B cell (primary cell): ENCODE measurements at regions not wholly inside any gene's neighbourhood (a gene's known extent, or its start where the extent isn't known, plus 50 kb on each side); places are given as distances from the start of the nearest gene placed in this dataset.

Experiments used
- ATAC-seq: fragments of 200-7000 bp; cut with Tn5 transposase; one replicate; pipeline ENCODE4 v1.10.0; 2021; ENCODE audit warnings: low read depth, mild to moderate bottlenecking, moderate number of reproducible peaks, moderate library complexity
- CTCF ChIA-PET: fragments of 350-600 bp; sonication (Branson Sonifier 250); formaldehyde crosslinking; loops from one replicate; lab custom pipeline; 2021; ENCODE audit warnings: antibody characterized with exemption, inconsistent platforms; lab: Charles Lee
- POLR2A ChIA-PET: fragments of 350-600 bp; sonication (Branson Sonifier 250); formaldehyde crosslinking; loops from one replicate; lab custom pipeline; 2021; ENCODE audit warnings: antibody characterized with exemption; lab: Charles Lee
- DNase-seq: peaks from one replicate; pipeline ENCODE4 v3.0.0; 2013
- H2AFZ ChIP-seq: 2 replicates; pipeline ENCODE4 v1.6.1; 2012; ENCODE audit warnings: mild to moderate bottlenecking, low read depth, low read length; ENCODE audit not compliant: insufficient read depth, poor library complexity, severe bottlenecking
- H3K27ac ChIP-seq, 2 donors: 1 replicate in 1 of 2; 2 replicates in 1 of 2; pipeline ENCODE4 v1.5.1; 2012 to 2013; ENCODE audit warnings: low read length in 2 of 2, mild to moderate bottlenecking in 2 of 2, moderate library complexity in 1 of 2
- H3K27me3 ChIP-seq, 4 experiments: fragments of 200-600 bp in 1 of 4; sonication (generic) in 1 of 4; replicated peaks in 1 of 4; 1 replicate in 2 of 4; 2 replicates in 2 of 4; pipeline versions ENCODE4 v1.6.1 to v1.7.0; 2013 to 2016; ENCODE audit warnings: low read length in 3 of 4, mild to moderate bottlenecking in 2 of 4, mixed read lengths in 1 of 4, moderate library complexity in 1 of 4; ENCODE audit not compliant: insufficient read depth in 4 of 4, control insufficient read depth in 3 of 4; ENCODE audit errors: control extremely low read depth in 1 of 4
- H3K36me3 ChIP-seq, 2 experiments: replicated peaks in 1 of 2; 1 replicate in 1 of 2; 2 replicates in 1 of 2; pipeline versions ENCODE4 v1.6.1 to v1.7.1; 2013; ENCODE audit warnings: low read length in 1 of 2; ENCODE audit not compliant: insufficient read depth in 2 of 2, control insufficient read depth in 1 of 2; ENCODE audit errors: control extremely low read depth in 1 of 2, extremely low read depth in 1 of 2
- H3K4me1 ChIP-seq, 2 donors: fragments of 200-600 bp in 1 of 2; sonication (generic) in 1 of 2; 1 replicate in 1 of 2; 2 replicates in 1 of 2; pipeline versions ENCODE4 v1.5.1 to v1.6.1; 2013 to 2017; ENCODE audit warnings: low read length in 2 of 2; ENCODE audit not compliant: control insufficient read depth in 2 of 2, insufficient read depth in 2 of 2
- H3K4me2 ChIP-seq: replicated peaks from 2 replicates; pipeline ENCODE3; 2012; ENCODE audit warnings: mild to moderate bottlenecking, low read depth, low read length; ENCODE audit not compliant: poor library complexity, severe bottlenecking
- H3K4me3 ChIP-seq, 5 experiments: fragments of 200-600 bp in 1 of 5; sonication (generic) in 1 of 5; 1 replicate in 3 of 5; 2 replicates in 2 of 5; pipeline versions ENCODE4 v1.5.1 to v1.7.0; 2011 to 2016; ENCODE audit warnings: low read length in 4 of 5, mild to moderate bottlenecking in 4 of 5, low read depth in 2 of 5, control low read depth in 1 of 5, moderate library complexity in 1 of 5; ENCODE audit not compliant: insufficient read depth in 1 of 5; ENCODE audit errors: control extremely low read depth in 1 of 5, extremely low read depth in 1 of 5
- H3K79me2 ChIP-seq: fragments of 200-600 bp; sonication (generic); one replicate; pipeline ENCODE4 v1.6.0; 2016; ENCODE audit warnings: low read length; ENCODE audit not compliant: control insufficient read depth, insufficient read depth
- H3K9ac ChIP-seq: fragments of 200-600 bp; sonication (generic); 2 replicates; pipeline ENCODE4 v1.6.1; 2017; ENCODE audit warnings: mild to moderate bottlenecking, low read length, moderate library complexity
- H3K9me3 ChIP-seq, 3 donors: one replicate each; pipeline versions ENCODE4 v1.6.1 to v1.7.1; 2013; ENCODE audit warnings: low read length in 2 of 3; ENCODE audit not compliant: control insufficient read depth in 2 of 3, insufficient read depth in 1 of 3; ENCODE audit errors: control extremely low read depth in 1 of 3
- H4K20me1 ChIP-seq: 2 replicates; pipeline ENCODE4 v1.6.0; 2012; ENCODE audit warnings: mild to moderate bottlenecking, low read length; ENCODE audit not compliant: insufficient read depth, control insufficient read depth, poor library complexity, severe bottlenecking
- H3K27ac Mint-ChIP-seq: one replicate; pipeline ENCODE4 v1.8.0; 2021; ENCODE audit warnings: mixed read lengths
- H3K27me3 Mint-ChIP-seq: one replicate; pipeline ENCODE4 v1.8.0; 2021; ENCODE audit warnings: mixed read lengths
- H3K4me1 Mint-ChIP-seq: one replicate; pipeline ENCODE4 v1.8.0; 2021; ENCODE audit warnings: mixed read lengths
- H3K4me3 Mint-ChIP-seq: one replicate; pipeline ENCODE4 v1.8.0; 2021; ENCODE audit warnings: mixed read lengths
- H3K9me3 Mint-ChIP-seq: one replicate; pipeline ENCODE4 v1.8.0; 2022; ENCODE audit warnings: mixed read lengths; ENCODE audit not compliant: insufficient read depth
- EZH2 ChIP-seq: IDR thresholded peaks from 2 replicates; pipeline ENCODE4 v1.6.1; 2012; ENCODE audit warnings: borderline replicate concordance, low read depth, mild to moderate bottlenecking, moderate library complexity, low read length; ENCODE audit not compliant: insufficient read depth, poor library complexity, severe bottlenecking
- WGBS: methylation state at CpG from one replicate; pipeline ENCODE4 v1.1.5; 2013; ENCODE audit warnings: missing lambda C conversion rate; ENCODE audit not compliant: insufficient coverage; 5-methylcytosine and 5-hydroxymethylcytosine counted together
- intact Hi-C: fragments of 100-400 bp; cut with micrococcal nuclease; formaldehyde crosslinking; loops from one replicate; pipeline ENCODE4 v1.10.0; 2022
- TF ChIP-seq, protein P1 (sequence below): fragments of 200-600 bp; IDR thresholded peaks from one replicate; pipeline ENCODE4 v1.8.0; 2022; ENCODE audit warnings: antibody characterized with exemption, mild to moderate bottlenecking

DNA sequence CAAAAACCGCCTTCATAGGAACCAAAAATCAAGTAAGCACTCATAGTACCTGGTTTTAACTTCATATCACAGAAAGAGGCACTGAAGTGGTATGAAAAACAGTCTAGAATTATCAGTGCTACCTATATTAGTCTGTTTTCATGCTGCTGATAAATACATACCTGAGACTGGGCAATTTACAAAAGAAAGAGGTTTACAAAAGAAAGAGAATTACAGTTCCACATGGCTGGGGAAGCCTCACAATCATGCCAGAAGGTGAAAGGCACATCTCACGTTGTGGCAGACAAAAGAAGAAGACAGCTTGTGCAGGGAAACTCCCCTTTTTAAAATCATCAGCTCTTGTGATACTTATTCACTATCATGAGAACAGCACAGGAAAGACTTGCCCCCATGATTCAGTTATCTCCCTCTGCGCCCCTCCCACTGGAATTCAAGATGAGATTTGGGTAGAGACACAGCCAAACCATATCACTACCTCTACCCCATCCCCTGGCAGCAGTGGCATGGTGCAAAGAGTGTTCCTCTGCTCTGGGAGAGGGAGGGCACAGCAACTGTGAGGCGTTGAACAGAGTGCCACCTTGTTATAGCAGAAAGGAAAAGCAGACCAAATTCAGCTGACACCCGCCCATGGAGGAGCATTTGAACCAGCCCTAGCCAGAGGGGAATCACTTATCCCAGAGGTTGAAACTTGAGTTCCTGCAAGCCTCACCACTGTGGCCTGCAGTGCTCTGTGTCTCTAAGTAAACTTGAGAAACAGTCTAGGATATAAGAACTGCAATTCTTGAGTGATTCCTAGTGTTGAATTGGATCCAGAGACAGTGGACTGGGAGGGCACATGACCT is 61.9 kb upstream of the PTPRZ1 start:
- Mint-ChIP-seq H3K9me3 (peaks cover 10% of the 10 kb centered on the region), H3K27me3 (peaks cover 3% of the 10 kb centered on the region), H3K4me1 (no peaks in the 10 kb centered on the region), H3K4me3 (no peak overlapping the region), H3K27ac (no peak overlapping the region)
- 72% methylated on average over 2 of the region's 5 CpGs for WGBS
- no peak overlapping the region for H3K27ac ChIP-seq
- H3K4me3 ChIP-seq = no peak overlapping the region
- H3K9me3 ChIP-seq = peaks cover 0 to 14% (median 8%) of the 10 kb centered on the region in 3 donors
- DNase-seq (no peak), ATAC-seq (no peak)
- H3K36me3 ChIP-seq = no peaks in the 10 kb centered on the region
- CTCF ChIA-PET = no interaction called here
- intact Hi-C loops = no loop called here
- H3K4me2 ChIP-seq = no peak overlapping the region
- no peaks in the 10 kb centered on the region for H3K27me3 ChIP-seq
- POLR2A ChIA-PET = no interaction called here
- H3K79me2 ChIP-seq = no peaks in the 10 kb centered on the region
- H3K4me1 ChIP-seq = no peaks in the 10 kb centered on the region
- no peak overlapping the region for H3K9ac ChIP-seq
- no peak overlapping the region for H2AFZ ChIP-seq
- TF ChIP-seq EZH2 = no peak
- TF ChIP-seq, protein P1, sequence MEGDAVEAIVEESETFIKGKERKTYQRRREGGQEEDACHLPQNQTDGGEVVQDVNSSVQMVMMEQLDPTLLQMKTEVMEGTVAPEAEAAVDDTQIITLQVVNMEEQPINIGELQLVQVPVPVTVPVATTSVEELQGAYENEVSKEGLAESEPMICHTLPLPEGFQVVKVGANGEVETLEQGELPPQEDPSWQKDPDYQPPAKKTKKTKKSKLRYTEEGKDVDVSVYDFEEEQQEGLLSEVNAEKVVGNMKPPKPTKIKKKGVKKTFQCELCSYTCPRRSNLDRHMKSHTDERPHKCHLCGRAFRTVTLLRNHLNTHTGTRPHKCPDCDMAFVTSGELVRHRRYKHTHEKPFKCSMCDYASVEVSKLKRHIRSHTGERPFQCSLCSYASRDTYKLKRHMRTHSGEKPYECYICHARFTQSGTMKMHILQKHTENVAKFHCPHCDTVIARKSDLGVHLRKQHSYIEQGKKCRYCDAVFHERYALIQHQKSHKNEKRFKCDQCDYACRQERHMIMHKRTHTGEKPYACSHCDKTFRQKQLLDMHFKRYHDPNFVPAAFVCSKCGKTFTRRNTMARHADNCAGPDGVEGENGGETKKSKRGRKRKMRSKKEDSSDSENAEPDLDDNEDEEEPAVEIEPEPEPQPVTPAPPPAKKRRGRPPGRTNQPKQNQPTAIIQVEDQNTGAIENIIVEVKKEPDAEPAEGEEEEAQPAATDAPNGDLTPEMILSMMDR = no peak
- H4K20me1 ChIP-seq = no peaks in the 10 kb centered on the region

DNA sequence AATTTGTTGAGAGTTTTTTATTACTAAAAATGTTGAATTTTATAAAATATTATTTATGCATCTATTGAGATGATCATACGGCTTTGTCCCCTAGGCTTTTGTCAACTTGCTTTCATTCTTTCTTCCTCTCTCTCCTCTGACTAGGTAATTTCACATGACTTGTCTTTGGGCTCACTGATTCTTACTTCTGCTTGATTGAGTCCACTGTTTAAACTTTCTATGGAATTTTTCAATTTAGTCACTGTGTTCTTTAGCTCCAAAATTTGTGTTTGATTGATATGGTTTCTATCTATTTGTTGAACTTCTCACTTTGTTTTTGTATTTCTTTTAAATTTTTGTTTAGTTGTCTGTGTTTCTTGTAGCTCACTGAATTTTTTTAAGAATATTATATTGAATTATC is 65.9 kb upstream of the PTPRZ1 start:
- Histone ChIP-seq H3K4me3 (no peak overlapping the region), H3K79me2 (no peaks in the 10 kb centered on the region), H3K4me1 (no peaks in the 10 kb centered on the region), H3K27ac (no peak overlapping the region), H2AFZ (no peak overlapping the region), H3K27me3 (no peaks in the 10 kb centered on the region), H3K4me2 (no peak overlapping the region), H3K36me3 (no peaks in the 10 kb centered on the region), H3K9ac (no peak overlapping the region), H4K20me1 (no peaks in the 10 kb centered on the region), H3K9me3 (peaks cover 0 to 14% (median 8%) of the 10 kb centered on the region in 3 donors)
- DNase-seq (no peak), ATAC-seq (no peak)
- no peak overlapping the region for H3K4me3 Mint-ChIP-seq
- H3K27ac Mint-ChIP-seq = no peak overlapping the region
- intact Hi-C loops = no loop called here
- no peak for TF ChIP-seq EZH2
- TF ChIP-seq, protein P1 = no peak
- ChIA-PET POLR2A (no interaction called here), CTCF (no interaction called here)
- H3K9me3 Mint-ChIP-seq = peaks cover 10% of the 10 kb centered on the region
- no CpG with 5 or more reads among the region's 1 CpG for WGBS
- H3K4me1 Mint-ChIP-seq = no peaks in the 10 kb centered on the region
- peaks cover 3% of the 10 kb centered on the region for H3K27me3 Mint-ChIP-seq
